Fibroblast of lung (primary cell): ENCODE measurements at regions not wholly inside any gene's neighbourhood (a gene's known extent, or its start where the extent isn't known, plus 50 kb on each side); places are given as distances from the start of the nearest gene placed in this dataset.

Experiments used
- DNase-seq, 2 donors: peaks; one replicate each; pipeline versions ENCODE4 v3.0.0 to v3.0.0-alpha.2; 2010; ENCODE audit warnings: low read depth in 2 of 2
- H2AFZ ChIP-seq: 2 replicates; pipeline ENCODE4 v1.5.1; 2012; ENCODE audit warnings: low read length, control low read depth, inconsistent platforms
- H3K27ac ChIP-seq: 2 replicates; pipeline ENCODE4 v1.5.1; 2011; ENCODE audit warnings: low read length, control low read depth; ENCODE audit not compliant: insufficient read depth
- H3K27me3 ChIP-seq: 2 replicates; pipeline ENCODE4 v1.5.1; 2011; ENCODE audit warnings: mild to moderate bottlenecking, low read length; ENCODE audit not compliant: control insufficient read depth, insufficient read depth
- H3K36me3 ChIP-seq: 2 replicates; pipeline ENCODE4 v1.5.1; 2011; ENCODE audit warnings: low read length; ENCODE audit not compliant: control insufficient read depth, insufficient read depth
- H3K4me1 ChIP-seq: 2 replicates; pipeline ENCODE4 v1.5.1; 2011; ENCODE audit warnings: low read length; ENCODE audit not compliant: control insufficient read depth, insufficient read depth; ENCODE audit errors: extremely low read depth
- H3K4me2 ChIP-seq: 2 replicates; pipeline ENCODE4 v1.5.1; 2011; ENCODE audit warnings: low read length, control low read depth; ENCODE audit not compliant: insufficient read depth; ENCODE audit errors: extremely low read depth
- H3K4me3 ChIP-seq, 4 experiments: fragments of 200-600 bp in 1 of 4; sonication (generic) in 1 of 4; replicated peaks in 1 of 4; 2 replicates each; pipeline ENCODE4 v1.5.1; 2011 to 2016; ENCODE audit warnings: low read length in 4 of 4, low read depth in 3 of 4, mild to moderate bottlenecking in 3 of 4, control low read depth in 2 of 4, inconsistent platforms in 1 of 4, mixed read lengths in 1 of 4; ENCODE audit not compliant: insufficient read depth in 1 of 4; ENCODE audit errors: control extremely low read depth in 1 of 4
- H3K79me2 ChIP-seq: 2 replicates; pipeline ENCODE4 v1.5.1; 2012; ENCODE audit warnings: mild to moderate bottlenecking, low read length, inconsistent platforms; ENCODE audit not compliant: control insufficient read depth, insufficient read depth
- H3K9ac ChIP-seq: 2 replicates; pipeline ENCODE4 v1.5.1; 2011; ENCODE audit warnings: mild to moderate bottlenecking, low read length, control low read depth; ENCODE audit not compliant: insufficient read depth
- H3K9me3 ChIP-seq: 2 replicates; pipeline ENCODE4 v1.5.1; 2012; ENCODE audit warnings: low read depth, low read length; ENCODE audit not compliant: control insufficient read depth, insufficient read depth
- H4K20me1 ChIP-seq: 2 replicates; pipeline ENCODE4 v1.5.1; 2011; ENCODE audit warnings: low read length; ENCODE audit not compliant: control insufficient read depth, insufficient read depth; ENCODE audit errors: extremely low read depth
- CTCF ChIP-seq, 2 donors: IDR thresholded peaks in 1 of 2; conservative IDR thresholded peaks in 1 of 2; 1 replicate in 1 of 2; 2 replicates in 1 of 2; pipeline ENCODE4 v1.5.1; 2011 to 2012; ENCODE audit warnings: low read length in 2 of 2, control low read depth in 1 of 2, inconsistent platforms in 1 of 2, low read depth in 1 of 2, mild to moderate bottlenecking in 1 of 2
- EZH2 ChIP-seq: IDR thresholded peaks from 2 replicates; pipeline ENCODE4 v1.5.1; 2012; ENCODE audit warnings: low read length, control low read depth, mild to moderate bottlenecking; ENCODE audit errors: missing control alignments

DNA sequence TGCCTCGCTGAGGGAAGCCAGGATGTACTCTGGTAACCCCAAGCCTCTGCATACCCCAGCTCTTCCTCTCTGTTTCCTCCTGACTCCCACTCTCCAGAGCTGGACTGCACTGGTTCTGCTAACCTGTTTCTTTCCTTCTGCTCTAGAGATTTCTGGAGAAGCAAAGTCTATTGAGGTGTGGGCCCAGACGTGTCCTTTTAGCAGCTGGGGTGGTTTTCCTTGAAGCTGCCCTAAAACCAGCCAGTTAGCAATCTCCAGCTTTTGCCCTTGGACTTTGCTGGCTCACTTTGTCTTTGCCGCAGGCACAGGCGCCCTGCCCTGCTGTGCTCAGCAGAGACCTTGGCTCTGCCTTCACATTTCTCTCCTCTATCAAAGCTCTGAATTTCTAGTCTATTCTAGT, 171.8 kb upstream of the IVNS1ABP start:
- H3K79me2 ChIP-seq: no peaks in the 10 kb centered on the region
- no peak overlapping the region for H3K4me3 ChIP-seq
- no peak overlapping the region for H3K4me2 ChIP-seq
- no peaks in the 10 kb centered on the region for H3K9me3 ChIP-seq
- no peak overlapping the region for H3K27ac ChIP-seq
- H4K20me1 ChIP-seq: no peaks in the 10 kb centered on the region
- H3K36me3 ChIP-seq: no peaks in the 10 kb centered on the region
- no peak overlapping the region for H2AFZ ChIP-seq
- DNase-seq: no peak
- H3K4me1 ChIP-seq: no peaks in the 10 kb centered on the region
- TF ChIP-seq EZH2 (no peak), CTCF (conservative IDR thresholded peaks at IDR 0.05 in 1 of 2, IDR thresholded peaks at IDR 0.05 in 1 of 2; ENCODE audit: low read depth in 1 of 2, low read length in 2 of 2) (no peak)
- no peak overlapping the region for H3K9ac ChIP-seq
- no peaks in the 10 kb centered on the region for H3K27me3 ChIP-seq

- no peak overlapping the region for H3K4me2 ChIP-seq
- TF ChIP-seq CTCF (conservative IDR thresholded peaks at IDR 0.05 in 1 of 2, IDR thresholded peaks at IDR 0.05 in 1 of 2; ENCODE audit: low read depth in 1 of 2, low read length in 2 of 2) (no peak), EZH2 (no peak)
- no peak overlapping the region for H3K4me3 ChIP-seq
- no peaks in the 10 kb centered on the region for H3K36me3 ChIP-seq
- H3K79me2 ChIP-seq: no peaks in the 10 kb centered on the region
- H3K9ac ChIP-seq: no peak overlapping the region
- H3K27ac ChIP-seq: no peak overlapping the region
- H3K4me1 ChIP-seq: no peaks in the 10 kb centered on the region
- no peaks in the 10 kb centered on the region for H3K27me3 ChIP-seq
- no peak for DNase-seq
- H4K20me1 ChIP-seq: no peaks in the 10 kb centered on the region
- H3K9me3 ChIP-seq: no peaks in the 10 kb centered on the region
- no peak overlapping the region for H2AFZ ChIP-seq
Observed at GRCh38 chr1:185487936-185488335, 170.9 kb upstream of the IVNS1ABP start.

DNA sequence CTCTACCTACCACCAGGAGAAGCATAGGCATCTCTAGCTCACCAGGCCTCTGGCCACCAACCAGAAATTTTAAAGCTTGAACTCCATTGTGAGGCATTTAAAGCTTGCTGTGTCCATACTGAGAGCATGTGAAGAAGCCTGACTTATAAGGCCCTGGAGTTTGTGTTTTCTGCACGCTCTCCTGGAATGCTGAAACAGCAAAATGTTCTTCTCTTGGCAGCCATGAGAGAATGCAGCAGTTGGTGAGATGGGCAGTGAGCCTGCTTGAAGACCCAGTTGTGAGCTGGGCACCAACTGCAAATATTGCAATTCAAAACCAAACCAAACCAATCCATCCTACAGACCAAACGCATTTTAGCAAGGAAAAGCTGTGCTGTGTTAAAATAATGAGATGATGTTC, 170.0 kb upstream of the IVNS1ABP start:
- no peaks in the 10 kb centered on the region for H4K20me1 ChIP-seq
- no peaks in the 10 kb centered on the region for H3K36me3 ChIP-seq
- no peak overlapping the region for H3K27ac ChIP-seq
- H3K4me3 ChIP-seq: no peak overlapping the region
- H3K9ac ChIP-seq: no peak overlapping the region
- H3K79me2 ChIP-seq: no peaks in the 10 kb centered on the region
- no peak overlapping the region for H2AFZ ChIP-seq
- no peak overlapping the region for H3K4me2 ChIP-seq
- no peaks in the 10 kb centered on the region for H3K4me1 ChIP-seq
- TF ChIP-seq EZH2 (no peak), CTCF (conservative IDR thresholded peaks at IDR 0.05 in 1 of 2, IDR thresholded peaks at IDR 0.05 in 1 of 2; ENCODE audit: low read depth in 1 of 2, low read length in 2 of 2) (no peak)
- no peaks in the 10 kb centered on the region for H3K9me3 ChIP-seq
- DNase-seq: no peak
- H3K27me3 ChIP-seq: no peaks in the 10 kb centered on the region
